ENCODE measurements at regions not wholly inside any gene's neighbourhood (a gene's known extent, or its start where the extent isn't known, plus 50 kb on each side); places are given as distances from the start of the nearest gene placed in this dataset.
A peak's percentile ranks its signal among the peaks of the same experiment; 100 is the strongest.

DNA sequence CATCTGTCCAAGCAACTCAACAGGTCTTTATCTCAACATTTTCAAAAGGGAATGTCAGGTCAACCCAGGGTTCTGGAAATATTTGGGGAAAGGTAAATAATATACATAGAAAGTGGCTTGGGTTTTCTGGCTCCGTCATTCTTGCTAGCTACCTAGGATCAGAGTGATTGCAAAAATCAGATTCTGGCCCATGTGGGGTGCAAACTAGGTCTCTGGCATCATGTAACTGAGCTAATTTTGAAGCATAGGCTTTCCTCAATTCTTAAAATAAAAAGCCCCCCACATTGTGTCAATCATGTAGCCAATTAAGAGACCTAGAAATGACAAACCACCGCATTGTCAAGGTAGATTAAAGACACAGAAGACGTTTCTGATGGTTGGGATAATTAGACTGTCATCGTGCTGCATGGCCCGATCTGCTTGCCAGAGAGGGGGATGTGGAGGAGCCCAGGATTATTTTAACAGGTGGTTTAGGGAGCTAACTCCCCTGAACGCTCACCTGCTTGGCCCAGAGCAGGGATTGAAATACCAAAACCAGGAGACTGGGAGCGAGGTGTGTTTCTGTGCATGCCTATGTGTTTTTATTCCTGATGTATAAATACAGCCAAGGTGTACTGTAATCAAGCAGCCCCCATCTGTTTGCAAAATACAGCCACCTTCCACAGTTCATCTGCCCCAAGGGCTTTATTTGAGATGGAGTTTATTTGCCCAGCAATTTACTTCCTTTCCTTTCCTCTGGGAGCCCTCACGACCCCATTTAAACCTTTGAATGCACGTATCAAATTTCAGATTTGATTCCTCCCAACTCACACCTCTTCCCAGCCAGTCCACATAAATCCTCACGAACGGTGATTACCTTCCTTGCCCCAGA, 189.5 kb downstream of the TTC8 start:
- Histone ChIP-seq H3K4me1 (replicated peaks) (no peaks in the 10 kb centered on the region), H3K9me3 (replicated peaks) (no peaks in the 10 kb centered on the region), H3K4me3 (no peak overlapping the region), H3K27ac (no peak overlapping the region), H3K27me3 (replicated peaks) (no peaks in the 10 kb centered on the region), H3K36me3 (no peaks in the 10 kb centered on the region)
- no peak for DNase-seq (ENCODE audit: low read depth in 1 of 2, low spot score in 2 of 2)

DNA sequence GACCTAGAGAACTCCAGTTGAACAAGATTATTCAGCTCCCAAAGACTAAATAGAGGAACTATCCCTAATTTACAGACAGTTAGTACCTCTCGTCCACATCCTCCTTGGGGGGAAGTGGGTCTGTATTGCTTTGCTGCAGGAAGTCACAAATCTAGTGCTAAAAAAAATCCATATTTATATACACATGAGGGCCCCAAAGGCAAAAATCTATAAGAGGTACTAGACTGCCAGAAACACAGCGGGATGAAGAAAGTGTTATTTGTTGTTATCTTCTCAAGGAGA, 190.1 kb downstream of the TTC8 start:
- no peak overlapping the region for H3K27ac ChIP-seq
- no peaks in the 10 kb centered on the region for H3K9me3 ChIP-seq (replicated peaks)
- H3K4me3 ChIP-seq = no peak overlapping the region
- H3K4me1 ChIP-seq (replicated peaks) = no peaks in the 10 kb centered on the region
- H3K27me3 ChIP-seq (replicated peaks) = no peaks in the 10 kb centered on the region
- H3K36me3 ChIP-seq = no peaks in the 10 kb centered on the region
- no peak for DNase-seq (ENCODE audit: low read depth in 1 of 2, low spot score in 2 of 2)

DNA sequence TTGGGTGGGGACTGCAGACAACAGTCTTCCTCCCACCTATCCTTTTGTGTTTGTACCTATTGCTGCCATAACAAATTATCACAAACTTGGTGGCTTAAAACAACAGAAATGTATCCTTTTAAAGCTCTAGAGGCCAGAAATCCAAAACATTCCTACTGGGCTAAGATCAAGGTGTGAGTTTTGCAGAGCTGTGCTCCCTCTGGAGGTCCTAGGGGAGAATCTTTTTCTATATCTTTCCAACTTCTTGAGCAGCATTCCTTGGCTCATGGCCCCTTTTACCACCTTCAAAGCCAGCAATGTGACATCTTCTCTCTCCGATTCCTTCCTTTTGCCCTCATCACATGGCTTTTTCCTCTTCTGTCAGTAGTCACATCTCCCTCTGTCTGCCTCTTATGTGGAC, 190.6 kb downstream of the TTC8 start:
- no peaks in the 10 kb centered on the region for H3K4me1 ChIP-seq (replicated peaks)
- no peaks in the 10 kb centered on the region for H3K27me3 ChIP-seq (replicated peaks)
- no peak overlapping the region for H3K27ac ChIP-seq
- no peaks in the 10 kb centered on the region for H3K9me3 ChIP-seq (replicated peaks)
- DNase-seq (ENCODE audit: low read depth in 1 of 2, low spot score in 2 of 2) = no peak
- no peaks in the 10 kb centered on the region for H3K36me3 ChIP-seq
- H3K4me3 ChIP-seq = no peak overlapping the region

DNA sequence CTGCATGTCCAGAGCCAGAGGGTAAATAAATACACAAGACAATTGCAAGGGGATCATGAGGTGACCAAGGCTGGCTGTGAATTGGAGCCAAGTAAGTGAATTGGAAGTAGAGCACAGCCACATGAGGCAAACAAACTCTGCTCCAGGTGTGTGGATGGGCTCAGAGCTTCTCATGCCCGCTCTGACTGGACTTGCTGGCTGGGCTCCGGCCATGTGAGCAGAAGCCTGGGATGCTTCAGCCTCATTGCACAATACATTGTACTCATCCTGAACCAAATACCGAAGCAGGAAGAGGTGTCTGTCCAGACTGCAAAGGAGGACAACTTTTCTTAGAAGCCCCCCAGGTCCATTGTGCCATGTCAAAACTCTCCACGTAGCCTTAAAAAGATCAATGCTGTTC, 193.0 kb downstream of the TTC8 start:
- no peak for DNase-seq (ENCODE audit: low read depth in 1 of 2, low spot score in 2 of 2)
- H3K4me1 ChIP-seq (replicated peaks) = no peaks in the 10 kb centered on the region
- no peaks in the 10 kb centered on the region for H3K27me3 ChIP-seq (replicated peaks)
- H3K36me3 ChIP-seq = no peaks in the 10 kb centered on the region
- no peak overlapping the region for H3K27ac ChIP-seq
- no peak overlapping the region for H3K4me3 ChIP-seq
- H3K9me3 ChIP-seq (replicated peaks) = no peaks in the 10 kb centered on the region

DNA sequence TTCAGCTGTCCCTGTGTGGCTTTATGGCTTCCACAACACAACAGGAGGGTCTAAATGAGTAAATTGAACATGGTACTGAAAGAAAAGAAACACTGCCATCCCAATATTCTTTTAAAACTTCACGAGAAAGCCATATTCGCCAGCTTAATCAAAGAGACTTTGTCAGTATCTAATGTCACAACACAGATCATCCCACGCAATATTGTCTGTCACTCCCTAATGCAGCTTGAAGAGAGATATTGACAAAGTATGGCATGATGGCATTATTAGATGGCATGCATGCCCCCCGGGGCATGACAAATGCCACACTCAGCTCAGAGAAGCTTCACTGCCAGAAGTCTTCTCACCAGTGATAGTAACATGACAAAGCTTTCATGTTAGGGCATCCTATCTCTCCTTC, 197.8 kb downstream of the TTC8 start:
- H3K36me3 ChIP-seq = no peaks in the 10 kb centered on the region
- no peak overlapping the region for H3K4me3 ChIP-seq
- H3K9me3 ChIP-seq (replicated peaks) = peaks cover 2% of the 10 kb centered on the region; the same call in 1 of the 2 replicates
- H3K27me3 ChIP-seq (replicated peaks) = no peaks in the 10 kb centered on the region
- H3K4me1 ChIP-seq (replicated peaks) = peaks cover 5% of the 10 kb centered on the region
- H3K27ac ChIP-seq = no peak overlapping the region
- no peak for DNase-seq (ENCODE audit: low read depth in 1 of 2, low spot score in 2 of 2)

DNA sequence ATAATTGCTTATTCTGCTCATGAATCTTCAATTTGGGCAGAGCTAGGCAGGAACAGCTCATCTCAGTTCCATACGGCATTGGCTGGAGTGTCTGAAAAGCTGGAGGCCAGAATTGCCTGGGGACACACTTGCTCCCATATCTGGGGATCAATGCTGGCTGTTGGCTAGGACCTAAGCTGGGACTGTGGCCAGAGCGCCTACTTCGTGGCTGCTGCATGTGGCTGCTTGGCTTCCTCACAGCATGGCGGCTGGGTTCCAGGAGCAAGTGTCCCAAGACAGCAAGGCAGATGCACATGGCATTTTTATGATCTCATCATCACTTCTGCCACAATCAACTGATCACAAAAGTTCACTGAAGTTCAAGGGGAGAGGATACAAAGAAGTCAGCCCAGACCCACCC, 200.2 kb downstream of the TTC8 start:
- H3K27ac ChIP-seq = no peak overlapping the region
- no peaks in the 10 kb centered on the region; the same call in 1 of the 2 replicates for H3K36me3 ChIP-seq
- no peaks in the 10 kb centered on the region for H3K27me3 ChIP-seq (replicated peaks)
- peaks cover 10% of the 10 kb centered on the region for H3K4me1 ChIP-seq (replicated peaks)
- DNase-seq (ENCODE audit: low read depth in 1 of 2, low spot score in 2 of 2) = no peak
- no peak overlapping the region for H3K4me3 ChIP-seq
- peaks cover 2% of the 10 kb centered on the region; the same call in 1 of the 2 replicates for H3K9me3 ChIP-seq (replicated peaks)

DNA sequence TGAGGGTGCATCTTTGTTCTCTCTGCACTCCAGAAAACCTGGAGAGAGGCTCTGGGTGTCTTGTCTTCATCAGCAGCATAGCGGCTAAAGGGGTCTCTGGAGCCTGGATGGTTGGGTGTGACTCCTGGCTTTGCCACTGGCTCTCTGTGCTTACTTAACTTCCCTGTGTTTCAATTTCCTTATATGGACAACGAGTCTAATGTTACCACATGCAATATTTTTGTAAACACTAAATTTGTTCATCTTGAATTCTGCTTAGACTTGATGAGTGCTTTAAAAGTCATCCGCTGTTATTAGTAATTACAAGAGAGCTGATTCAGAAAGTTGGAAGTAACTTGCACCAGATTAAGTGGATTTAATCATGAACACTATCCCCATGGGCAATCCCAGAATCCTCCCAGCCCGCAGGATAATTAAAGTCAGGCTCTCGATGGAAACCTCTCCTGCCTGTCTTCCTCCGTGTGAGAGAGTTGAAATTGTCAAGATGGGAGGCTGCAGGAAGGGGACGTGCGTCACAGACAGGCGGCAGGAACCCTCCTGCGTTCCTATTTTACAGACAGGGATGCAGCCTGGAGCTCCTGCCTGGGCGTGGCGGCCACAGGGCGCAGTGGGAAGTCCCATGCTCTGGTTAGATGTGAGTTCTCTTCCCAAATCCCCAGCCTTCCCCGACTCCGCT, 201.2 kb downstream of the TTC8 start:
- Histone ChIP-seq H3K4me3 (no peak overlapping the region), H3K27ac (no peak overlapping the region), H3K9me3 (replicated peaks) (peaks cover 2% of the 10 kb centered on the region; the same call in 1 of the 2 replicates), H3K4me1 (replicated peaks) (peaks cover 10% of the 10 kb centered on the region), H3K27me3 (replicated peaks) (no peaks in the 10 kb centered on the region), H3K36me3 (no peaks in the 10 kb centered on the region; the same call in 1 of the 2 replicates)
- no peak for DNase-seq (ENCODE audit: low read depth in 1 of 2, low spot score in 2 of 2)

DNA sequence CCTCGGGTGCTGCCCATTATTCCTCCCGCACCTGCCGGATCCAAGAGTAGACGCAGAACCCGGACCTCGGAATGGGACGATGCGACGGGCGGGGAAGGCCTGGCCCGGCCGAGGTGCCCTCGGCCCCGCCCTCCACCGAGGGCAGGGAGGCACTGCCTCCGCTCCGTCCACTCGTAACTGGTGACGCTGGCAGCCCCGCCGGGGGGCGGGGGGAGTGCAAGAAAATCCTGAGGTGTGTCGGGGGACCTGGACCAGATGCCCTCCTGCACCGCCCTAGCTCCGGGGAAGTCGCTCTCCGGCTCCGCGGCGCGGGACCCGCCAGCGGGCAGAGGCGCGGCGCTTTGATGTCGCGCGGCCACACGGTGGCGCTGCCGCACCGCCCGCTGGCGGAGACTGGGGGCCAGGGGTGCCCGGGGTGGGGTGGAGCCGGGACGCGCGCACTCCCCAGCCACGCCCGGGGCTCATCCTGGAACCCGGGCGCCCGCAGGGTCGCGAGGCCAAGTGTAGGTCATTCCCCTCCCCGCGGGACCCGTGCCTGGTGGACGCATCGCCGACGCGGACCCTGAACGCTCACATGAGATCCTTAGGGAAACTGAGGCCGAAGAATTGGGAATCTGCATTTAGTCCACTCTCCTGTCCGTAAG, 202.8 kb downstream of the TTC8 start:
- peaks cover 10% of the 10 kb centered on the region for H3K4me1 ChIP-seq (replicated peaks)
- no peaks in the 10 kb centered on the region for H3K27me3 ChIP-seq (replicated peaks)
- peak overlapping the region; percentile 44 for H3K4me3 ChIP-seq
- peak; percentile 42 to 47 for DNase-seq (ENCODE audit: low read depth in 1 of 2, low spot score in 2 of 2)
- H3K9me3 ChIP-seq (replicated peaks) = peaks cover 2% of the 10 kb centered on the region; the same call in 1 of the 2 replicates
- H3K36me3 ChIP-seq = no peaks in the 10 kb centered on the region; the same call in 1 of the 2 replicates
- no peak overlapping the region for H3K27ac ChIP-seq

DNA sequence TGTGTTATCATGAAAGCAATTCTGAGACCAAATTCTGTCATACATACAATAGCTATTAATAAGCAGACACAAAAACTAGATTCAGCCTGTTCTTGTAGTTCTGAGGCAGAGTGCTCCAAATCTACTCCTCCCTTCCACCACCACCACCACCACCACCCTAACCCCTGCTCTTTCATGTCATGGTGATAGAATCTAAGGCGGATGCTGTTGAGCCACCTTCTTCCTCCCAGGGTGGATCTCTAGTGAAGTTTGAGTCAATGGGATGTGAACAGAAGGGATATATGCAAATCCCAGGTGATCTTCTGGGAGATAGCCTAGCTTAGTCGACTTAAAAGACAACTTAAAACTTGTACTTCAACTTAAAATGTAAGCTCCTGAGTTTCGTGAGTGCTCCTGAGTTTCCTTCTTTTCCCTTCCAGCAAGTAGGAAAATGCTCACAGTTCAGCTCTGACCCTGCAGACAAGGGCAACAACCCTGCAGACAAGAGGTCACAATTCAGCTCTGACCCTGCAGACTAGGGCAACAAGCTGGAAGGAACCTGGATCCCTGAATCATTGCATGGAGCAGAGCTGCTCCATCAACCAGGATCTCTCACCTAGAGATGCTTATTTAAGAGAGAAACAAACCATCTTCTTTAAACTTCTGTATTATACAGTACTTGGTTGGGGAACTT, 204.1 kb downstream of the TTC8 start:
- H3K4me3 ChIP-seq = no peak overlapping the region
- no peak for DNase-seq (ENCODE audit: low read depth in 1 of 2, low spot score in 2 of 2)
- peaks cover 2% of the 10 kb centered on the region; the same call in 1 of the 2 replicates for H3K9me3 ChIP-seq (replicated peaks)
- peaks cover 10% of the 10 kb centered on the region for H3K4me1 ChIP-seq (replicated peaks)
- H3K27me3 ChIP-seq (replicated peaks) = peaks cover 8% of the 10 kb centered on the region
- H3K36me3 ChIP-seq = no peaks in the 10 kb centered on the region; the same call in 1 of the 2 replicates
- H3K27ac ChIP-seq = no peak overlapping the region

DNA sequence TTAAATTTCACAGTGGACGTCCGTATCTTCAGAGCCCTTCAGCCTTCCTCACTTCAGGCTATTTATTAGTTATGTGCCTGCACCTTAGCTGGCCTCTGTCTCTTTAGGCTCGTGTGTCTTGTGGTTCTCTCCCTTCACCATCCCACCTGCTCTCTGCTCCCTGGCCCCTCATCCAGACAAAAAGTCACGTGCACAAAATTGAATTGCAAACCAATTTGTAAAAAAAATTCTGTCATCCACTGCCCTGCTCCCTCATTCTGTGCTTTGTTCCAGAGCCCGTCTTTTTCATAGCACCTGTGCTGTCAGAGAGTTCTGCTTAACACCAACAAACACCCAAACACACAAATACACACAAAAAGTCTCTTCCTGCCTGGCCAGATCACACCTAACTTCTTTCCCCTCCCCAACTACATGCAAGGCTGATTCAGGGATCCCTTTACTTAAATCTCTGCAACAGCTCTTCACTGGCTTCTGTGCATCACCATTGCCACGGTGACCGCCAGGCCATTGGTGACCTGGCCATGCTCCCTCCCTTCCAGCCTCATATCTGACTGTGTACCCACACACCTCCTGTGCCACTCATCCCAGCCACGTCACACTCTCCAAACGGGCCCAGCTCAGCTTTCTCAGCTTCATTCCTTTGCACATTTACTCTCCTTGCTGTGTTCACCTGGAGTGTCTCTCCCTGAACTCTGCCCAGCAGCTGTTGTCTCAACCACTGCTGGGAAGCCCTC, 205.7 kb downstream of the TTC8 start:
- H3K27me3 ChIP-seq (replicated peaks) = peaks cover 8% of the 10 kb centered on the region
- H3K27ac ChIP-seq = no peak overlapping the region
- DNase-seq (ENCODE audit: low read depth in 1 of 2, low spot score in 2 of 2) = no peak
- H3K36me3 ChIP-seq = no peaks in the 10 kb centered on the region; the same call in 1 of the 2 replicates
- no peak overlapping the region for H3K4me3 ChIP-seq
- H3K4me1 ChIP-seq (replicated peaks) = peaks cover 10% of the 10 kb centered on the region
- H3K9me3 ChIP-seq (replicated peaks) = peaks cover 2% of the 10 kb centered on the region; the same call in 1 of the 2 replicates

DNA sequence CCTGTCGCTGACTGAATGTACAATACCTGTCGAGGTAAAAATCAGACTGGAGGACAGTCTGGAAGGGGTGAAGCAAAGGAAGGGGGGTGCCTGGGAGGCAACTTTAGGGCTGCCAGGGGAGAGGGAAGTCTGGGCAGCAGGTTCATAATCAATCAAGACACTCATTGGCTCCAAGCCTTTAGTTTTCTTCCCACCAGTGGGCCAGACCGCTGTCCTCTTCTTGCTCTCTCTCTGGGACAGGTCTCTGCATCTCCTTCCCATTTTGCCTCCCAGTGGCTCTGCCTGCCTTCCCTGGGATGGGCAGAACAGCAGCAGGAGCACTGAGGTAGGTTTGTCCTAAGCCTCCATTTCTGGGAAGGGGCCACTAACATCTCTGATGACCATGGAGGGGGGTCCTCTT, 206.5 kb downstream of the TTC8 start:
- Histone ChIP-seq H3K9me3 (replicated peaks) (peaks cover 2% of the 10 kb centered on the region; the same call in 1 of the 2 replicates), H3K36me3 (no peaks in the 10 kb centered on the region; the same call in 1 of the 2 replicates), H3K4me1 (replicated peaks) (peaks cover 10% of the 10 kb centered on the region), H3K4me3 (no peak overlapping the region), H3K27me3 (replicated peaks) (peaks cover 8% of the 10 kb centered on the region), H3K27ac (no peak overlapping the region)
- DNase-seq (ENCODE audit: low read depth in 1 of 2, low spot score in 2 of 2) = no peak

DNA sequence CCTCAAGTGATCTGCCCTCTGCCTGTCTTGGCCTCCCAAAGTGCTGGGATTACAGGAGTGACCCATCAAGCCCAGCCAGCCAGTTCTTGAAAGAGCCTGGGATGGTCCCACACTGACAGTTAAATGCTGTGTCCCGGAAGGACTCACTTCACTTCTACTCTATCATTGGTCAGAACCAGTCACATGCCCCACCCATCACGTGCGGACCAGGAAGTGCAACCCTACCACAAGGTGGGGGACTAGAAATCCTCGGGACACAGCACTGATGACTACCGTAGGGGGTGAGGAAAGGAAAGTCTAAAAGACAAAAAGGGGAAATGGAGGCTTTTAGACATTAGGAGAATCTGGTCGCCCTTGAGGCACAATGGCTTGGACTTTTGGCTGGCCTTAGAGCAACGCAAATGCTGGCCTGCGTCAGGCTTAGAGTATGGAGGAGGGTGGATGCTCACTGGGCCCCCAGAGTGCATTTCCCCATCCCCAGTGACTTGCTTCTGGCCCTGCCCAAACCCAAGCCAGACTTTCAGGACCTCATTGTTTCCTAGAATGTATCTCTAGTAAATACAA, 207.7 kb downstream of the TTC8 start:
- Histone ChIP-seq H3K4me3 (no peak overlapping the region), H3K27ac (no peak overlapping the region), H3K4me1 (replicated peaks) (peaks cover 6% of the 10 kb centered on the region), H3K9me3 (replicated peaks) (0 out of 2 replicates have a peak, but pooled peaks cover under 1% of the 10 kb centered on the region), H3K27me3 (replicated peaks) (peaks cover 8% of the 10 kb centered on the region), H3K36me3 (no peaks in the 10 kb centered on the region; the same call in 1 of the 2 replicates)
- no peak for DNase-seq (ENCODE audit: low read depth in 1 of 2, low spot score in 2 of 2)

DNA sequence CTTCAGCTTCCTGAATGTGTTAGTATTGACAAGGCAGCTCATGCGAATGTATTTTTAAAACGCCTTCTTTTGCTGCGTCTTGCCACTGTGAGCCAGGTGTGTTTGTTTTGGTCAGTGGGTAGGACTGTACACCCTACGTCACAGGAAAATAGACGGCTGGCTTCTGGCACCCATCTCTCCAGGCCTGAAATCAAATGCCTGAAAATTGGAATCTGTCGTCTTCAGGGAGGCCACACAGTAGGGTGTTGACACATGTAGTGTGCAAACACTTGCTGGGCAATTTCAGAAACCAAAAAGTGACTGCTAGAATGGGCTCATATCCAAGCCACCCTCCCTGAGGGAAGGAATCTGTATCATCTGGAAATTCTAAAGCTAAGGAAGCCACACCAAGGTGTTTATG, 209.3 kb downstream of the TTC8 start:
- Histone ChIP-seq H3K4me3 (no peak overlapping the region), H3K27ac (no peak overlapping the region), H3K36me3 (no peaks in the 10 kb centered on the region), H3K9me3 (replicated peaks) (no peaks in the 10 kb centered on the region), H3K27me3 (replicated peaks) (peaks cover 8% of the 10 kb centered on the region), H3K4me1 (replicated peaks) (no peaks in the 10 kb centered on the region)
- no peak for DNase-seq (ENCODE audit: low read depth in 1 of 2, low spot score in 2 of 2)

Measured in SJSA1 (cell line).